Limb (tissue), 2 donors: ENCODE measurements at regions not wholly inside any gene's neighbourhood (a gene's known extent, or its start where the extent isn't known, plus 50 kb on each side); places are given as distances from the start of the nearest gene placed in this dataset.

Experiments used
- DNase-seq, 2 donors: peaks; one replicate each; pipeline ENCODE4 v3.0.0-alpha.2; 2016; ENCODE audit errors: extremely low spot score in 2 of 2

- DNase-seq, result no peak
These were observed 50.9 kb upstream of the ZNF354B start for GRCh38 chr5:178808886-178809285.

GRCh38 chr5:178801021-178801420 lies 58.7 kb upstream of the ZNF354B start:
- no peak for DNase-seq

GRCh38 chr5:178797546-178798440 lies 62.0 kb upstream of the ZNF354B start:
- DNase-seq, result no peak

- DNase-seq, result no peak
These were observed 62.6 kb upstream of the ZNF354B start for GRCh38 chr5:178797101-178797521.

- no peak for DNase-seq
These were observed 63.4 kb upstream of the ZNF354B start for GRCh38 chr5:178796165-178796945.

- no peak for DNase-seq
These were observed 64.0 kb upstream of the ZNF354A start for GRCh38 chr5:178794433-178794832.

- DNase-seq, result no peak
These were observed 63.2 kb upstream of the ZNF354A start for GRCh38 chr5:178793696-178794095.

GRCh38 chr5:178793151-178793550 lies 62.7 kb upstream of the ZNF354A start:
- peak in 1 of 2 donors; percentile 46 for DNase-seq

- DNase-seq, result no peak
These were observed 61.5 kb upstream of the ZNF354A start for GRCh38 chr5:178791976-178792375.

GRCh38 chr5:178790371-178790770 lies 59.9 kb upstream of the ZNF354A start:
- DNase-seq, result no peak

- no peak for DNase-seq
These were observed 58.1 kb upstream of the ZNF354A start for GRCh38 chr5:178788381-178789085.

- no peak for DNase-seq
These were observed 57.4 kb upstream of the ZNF354A start for GRCh38 chr5:178787889-178788288.

- no peak for DNase-seq
These were observed 56.5 kb upstream of the ZNF354A start for GRCh38 chr5:178786859-178787499.

- no peak for DNase-seq
These were observed 56.0 kb upstream of the ZNF354A start for GRCh38 chr5:178786417-178786816.

- no peak for DNase-seq
These were observed 55.5 kb upstream of the ZNF354A start for GRCh38 chr5:178785999-178786398.

- DNase-seq, result no peak
These were observed 53.9 kb upstream of the ZNF354A start for GRCh38 chr5:178784391-178784790.

- DNase-seq, result no peak
These were observed 51.5 kb upstream of the ZNF354A start for GRCh38 chr5:178781936-178782335.

GRCh38 chr5:178780581-178781498 lies 50.4 kb upstream of the ZNF354A start:
- no peak for DNase-seq
